H1 (cell line): ENCODE measurements at regions not wholly inside any gene's neighbourhood (a gene's known extent, or its start where the extent isn't known, plus 50 kb on each side); places are given as distances from the start of the nearest gene placed in this dataset.

Source experiments
- CTCF ChIA-PET: fragments of 300-600 bp; sonication (Branson Sonifier 250); formaldehyde crosslinking; loops from one replicate; lab custom pipeline; 2021; ENCODE audit not compliant: partially characterized antibody; lab: Charles Lee
- POLR2A ChIA-PET: fragments of 300-600 bp; sonication (Branson Sonifier 250); formaldehyde crosslinking; loops from one replicate; lab custom pipeline; 2021; ENCODE audit warnings: inconsistent platforms; ENCODE audit not compliant: partially characterized antibody; lab: Charles Lee
- DNase-seq, 2 experiments: peaks; one replicate each; pipeline versions ENCODE4 v3.0.0 to v3.0.0-alpha.2; 2010 to 2022; ENCODE audit warnings: low spot score in 2 of 2, low read depth in 1 of 2, mixed read lengths in 1 of 2
- FAIRE-seq: peaks from 2 replicates; lab custom pipeline; 2011; peaks lifted over from hg19 to GRCh38; lab: Jason Lieb, UNC
- H2AFZ ChIP-seq: 2 replicates; pipeline ENCODE4 v1.8.1; 2012; ENCODE audit warnings: low read length, inconsistent platforms
- H2AK5ac ChIP-seq: 2 replicates; pipeline ENCODE4 v1.6.1; 2013; ENCODE audit warnings: low read depth, low read length
- H2BK120ac ChIP-seq: replicated peaks from 2 replicates; pipeline ENCODE3; 2013; ENCODE audit warnings: low read depth, low read length, inconsistent platforms
- H2BK12ac ChIP-seq: 2 replicates; pipeline ENCODE4 v1.6.1; 2013; ENCODE audit warnings: low read depth, low read length
- H2BK15ac ChIP-seq: 2 replicates; pipeline ENCODE4 v1.6.1; 2013; ENCODE audit warnings: low read length
- H2BK20ac ChIP-seq: 2 replicates; pipeline ENCODE4 v1.6.1; 2013; ENCODE audit warnings: low read length
- H2BK5ac ChIP-seq: 2 replicates; pipeline ENCODE4 v1.6.1; 2013; ENCODE audit warnings: low read depth, low read length
- H3K14ac ChIP-seq: 2 replicates; pipeline ENCODE4 v1.6.1; 2013; ENCODE audit warnings: inconsistent platforms; ENCODE audit not compliant: insufficient read length
- H3K18ac ChIP-seq: 2 replicates; pipeline ENCODE4 v1.6.1; 2013; ENCODE audit warnings: low read length; ENCODE audit errors: extremely low read depth
- H3K23ac ChIP-seq: 2 replicates; pipeline ENCODE4 v1.6.1; 2013; ENCODE audit warnings: inconsistent platforms; ENCODE audit not compliant: insufficient read length
- H3K23me2 ChIP-seq: 2 replicates; pipeline ENCODE4 v1.6.1; 2013; ENCODE audit warnings: low read depth, low read length
- H3K27ac ChIP-seq: 2 replicates; pipeline ENCODE4 v1.6.1; 2011; ENCODE audit warnings: low read depth, low read length, inconsistent platforms
- H3K27me3 ChIP-seq, 4 experiments: replicated peaks in 1 of 4; 1 replicate in 1 of 4; 2 replicates in 3 of 4; pipeline versions ENCODE4 v1.6.1 to v1.8.1; 2011 to 2013; ENCODE audit warnings: low read length in 3 of 4, mild to moderate bottlenecking in 3 of 4, inconsistent platforms in 2 of 4, mixed read lengths in 2 of 4, moderate library complexity in 1 of 4; ENCODE audit not compliant: control insufficient read depth in 3 of 4, insufficient read depth in 3 of 4; ENCODE audit errors: extremely low read depth in 1 of 4
- H3K36me3 ChIP-seq, 4 experiments: 2 replicates each; pipeline versions ENCODE4 v1.6.1 to v1.8.1; 2011 to 2013; ENCODE audit warnings: mild to moderate bottlenecking in 4 of 4, low read length in 3 of 4, moderate library complexity in 2 of 4, control low read depth in 1 of 4, inconsistent platforms in 1 of 4; ENCODE audit not compliant: insufficient read depth in 4 of 4, control insufficient read depth in 2 of 4
- H3K4ac ChIP-seq: replicated peaks from 2 replicates; pipeline ENCODE3; 2013; ENCODE audit warnings: low read length, low read depth, mixed read lengths, inconsistent platforms; ENCODE audit not compliant: insufficient read length
- H3K4me1 ChIP-seq, 4 experiments: replicated peaks in 1 of 4; 1 replicate in 1 of 4; 2 replicates in 3 of 4; pipeline versions ENCODE4 v1.6.1 to v1.8.1; 2011 to 2013; ENCODE audit warnings: low read length in 3 of 4, inconsistent platforms in 2 of 4, mixed read lengths in 1 of 4; ENCODE audit not compliant: insufficient read depth in 4 of 4, control insufficient read depth in 3 of 4
- H3K4me2 ChIP-seq, 2 experiments: 2 replicates each; pipeline versions ENCODE4 v1.6.1 to v1.8.1; 2011 to 2013; ENCODE audit warnings: low read depth in 2 of 2, low read length in 2 of 2, control low read depth in 1 of 2, inconsistent platforms in 1 of 2, mild to moderate bottlenecking in 1 of 2; ENCODE audit not compliant: insufficient read depth in 1 of 2
- H3K4me3 ChIP-seq, 4 experiments: fragments of 200-600, 300-600 bp in 1 of 4; sonication (generic), shearing (Covaris generic), sonication (Bioruptor Twin) in 1 of 4; 2 replicates each; pipeline versions ENCODE4 v1.5.1 to v1.8.1; 2011 to 2016; ENCODE audit warnings: low read length in 4 of 4, low read depth in 3 of 4, control low read depth in 2 of 4, inconsistent platforms in 2 of 4, mild to moderate bottlenecking in 2 of 4, mixed read lengths in 1 of 4, moderate library complexity in 1 of 4; ENCODE audit not compliant: insufficient read depth in 2 of 4; ENCODE audit errors: extremely low read depth in 1 of 4
- H3K56ac ChIP-seq: replicated peaks from 2 replicates; pipeline ENCODE3; 2013; ENCODE audit warnings: low read depth, mild to moderate bottlenecking, mixed read lengths, low read length, inconsistent platforms; ENCODE audit not compliant: insufficient read length
- H3K79me1 ChIP-seq: 2 replicates; pipeline ENCODE4 v1.6.1; 2013; ENCODE audit warnings: low read depth, low read length, control low read depth
- H3K79me2 ChIP-seq, 2 experiments: 2 replicates each; pipeline versions ENCODE4 v1.6.1 to v1.8.1; 2012 to 2013; ENCODE audit warnings: low read length in 2 of 2, mild to moderate bottlenecking in 2 of 2, inconsistent platforms in 1 of 2; ENCODE audit not compliant: insufficient read depth in 2 of 2, control insufficient read depth in 1 of 2
- H3K9ac ChIP-seq, 4 experiments: replicated peaks in 1 of 4; 1 replicate in 1 of 4; 2 replicates in 3 of 4; pipeline versions ENCODE4 v1.6.1 to v1.8.1; 2011 to 2013; ENCODE audit warnings: low read depth in 3 of 4, low read length in 3 of 4, control low read depth in 2 of 4, mild to moderate bottlenecking in 2 of 4, moderate library complexity in 2 of 4, inconsistent platforms in 1 of 4; ENCODE audit errors: extremely low read depth in 1 of 4
- H3K9me3 ChIP-seq, 2 experiments: 2 replicates each; pipeline versions ENCODE4 v1.6.1 to v1.8.1; 2012 to 2013; ENCODE audit warnings: mild to moderate bottlenecking in 2 of 2, moderate library complexity in 2 of 2, control low read depth in 1 of 2, inconsistent platforms in 1 of 2, low read depth in 1 of 2, low read length in 1 of 2, mixed read lengths in 1 of 2; ENCODE audit not compliant: insufficient read depth in 2 of 2
- H4K20me1 ChIP-seq, 2 experiments: replicated peaks in 1 of 2; 2 replicates each; pipeline versions ENCODE3 to v1.8.1; 2011 to 2013; ENCODE audit warnings: inconsistent platforms in 2 of 2, low read length in 2 of 2, mild to moderate bottlenecking in 1 of 2; ENCODE audit not compliant: insufficient read depth in 2 of 2, control insufficient read depth in 1 of 2
- H4K5ac ChIP-seq: 2 replicates; pipeline ENCODE4 v1.6.1; 2013; ENCODE audit warnings: low read length, low read depth, mixed read lengths, inconsistent platforms; ENCODE audit not compliant: insufficient read length
- H4K8ac ChIP-seq: 2 replicates; pipeline ENCODE4 v1.8.0; 2013; ENCODE audit warnings: mild to moderate bottlenecking, moderate library complexity, low read length, inconsistent platforms; ENCODE audit not compliant: insufficient read depth; ENCODE audit errors: extremely low read depth
- H4K91ac ChIP-seq: replicated peaks from 2 replicates; pipeline ENCODE3; 2013; ENCODE audit warnings: low read length, mixed read lengths, inconsistent platforms; ENCODE audit not compliant: insufficient read length
- CHD2 ChIP-seq: IDR thresholded peaks from 2 replicates; pipeline ENCODE4 v1.6.1; 2012; ENCODE audit warnings: low read length, improper control_type of control experiment
- EZH2 ChIP-seq: fragments of 200-600 bp; sonication (generic); IDR thresholded peaks from 2 replicates; pipeline ENCODE4 v1.7.1; 2012; ENCODE audit warnings: low read depth, mild to moderate bottlenecking, moderate library complexity, low read length, inconsistent platforms; ENCODE audit not compliant: severe bottlenecking
- GTF2F1 ChIP-seq: IDR thresholded peaks from 2 replicates; pipeline ENCODE4 v1.6.1; 2012; ENCODE audit warnings: low read depth, low read length, improper control_type of control experiment, borderline replicate concordance
- HDAC6 ChIP-seq: IDR thresholded peaks from one replicate; pipeline ENCODE4 v1.7.1; 2012; ENCODE audit warnings: low read depth, mild to moderate bottlenecking, inconsistent platforms, low read length, moderate library complexity
- SRF ChIP-seq: IDR thresholded peaks from 2 replicates; pipeline ENCODE4 v1.6.1; 2011; ENCODE audit warnings: mild to moderate bottlenecking, low read depth, low read length, moderate library complexity
- TEAD4 ChIP-seq: IDR thresholded peaks from 2 replicates; pipeline ENCODE4 v1.6.1; 2012; ENCODE audit warnings: low read depth, low read length, inconsistent platforms, mixed read lengths
- WGBS, 2 experiments: shearing (Covaris generic) in 1 of 2; methylation state at CpG; one replicate each; pipeline versions ENCODE4 v1.1.6 to v1.1.7; 2013 to 2015; ENCODE audit warnings: low lambda C conversion rate in 2 of 2, mixed read lengths in 2 of 2, inconsistent platforms in 1 of 2, low coverage in 1 of 2, missing lambda C conversion rate in 1 of 2; ENCODE audit not compliant: insufficient replicate concordance in 2 of 2, insufficient coverage in 1 of 2, insufficient read length in 1 of 2; ENCODE audit errors: extremely low coverage in 1 of 2, missing lambda C conversion rate in 1 of 2; 5-methylcytosine and 5-hydroxymethylcytosine counted together

DNA sequence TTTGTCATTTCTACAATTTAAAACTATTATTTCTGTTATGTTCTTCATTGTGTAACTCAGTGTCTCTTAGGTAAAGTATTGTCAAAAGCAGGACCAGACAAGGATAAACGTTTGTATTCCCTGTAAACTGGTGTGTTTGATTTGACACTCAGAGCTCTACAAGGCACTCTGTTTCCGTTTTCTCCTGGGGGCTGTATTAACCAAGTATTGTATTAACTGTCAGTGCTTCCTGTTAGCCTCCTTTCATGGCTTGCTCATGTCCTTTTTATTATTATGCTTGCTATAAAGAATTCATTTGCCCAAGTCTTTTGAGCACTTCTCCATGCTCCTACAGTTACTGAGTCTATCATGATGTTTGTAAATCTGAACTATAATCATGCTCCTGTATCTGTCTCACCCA is 323.7 kb downstream of the LPIN1 start:
- ChIA-PET POLR2A (no interaction called here), CTCF (interaction anchor here (0.6 kb wide), 1 partner anchor 9 kb away, joined by 3 read pairs; no protein-coding TSS in a partner anchor)
- DNase-seq = no peak
- Histone ChIP-seq H2AFZ (no peak overlapping the region), H3K9ac (no peak overlapping the region), H3K4me2 (no peak overlapping the region), H3K14ac (no peak overlapping the region), H3K18ac (no peak overlapping the region), H3K79me1 (no peaks in the 10 kb centered on the region), H2BK12ac (no peak overlapping the region), H4K20me1 (no peaks in the 10 kb centered on the region), H3K27me3 (no peaks in the 10 kb centered on the region), H3K23ac (no peak overlapping the region), H4K91ac (no peak overlapping the region), H4K8ac (no peak overlapping the region), H3K79me2 (no peaks in the 10 kb centered on the region), H3K4me1 (no peaks in the 10 kb centered on the region), H2BK5ac (no peak overlapping the region), H2BK20ac (no peak overlapping the region), H3K56ac (no peak overlapping the region), H3K23me2 (no peaks in the 10 kb centered on the region), H3K4me3 (no peak overlapping the region), H3K4ac (no peak overlapping the region), H4K5ac (no peak overlapping the region), H3K9me3 (no peaks in the 10 kb centered on the region), H2BK15ac (no peak overlapping the region), H2BK120ac (no peak overlapping the region), H3K36me3 (no peaks in the 10 kb centered on the region), H3K27ac (no peak overlapping the region), H2AK5ac (no peak overlapping the region)
- TF ChIP-seq SRF = no peak
- TF ChIP-seq EZH2 = no peak
- TF ChIP-seq TEAD4 = no peak
- no peak for TF ChIP-seq CHD2
- TF ChIP-seq GTF2F1 = no peak
- TF ChIP-seq HDAC6 = no peak
- 69% methylated on average over 2 of the region's 2 CpGs; no CpG with 5 or more reads in 1 of the 2 experiments for WGBS, 2 experiments
- FAIRE-seq = no peak
